B cell (primary cell): ENCODE measurements at regions not wholly inside any gene's neighbourhood (a gene's known extent, or its start where the extent isn't known, plus 50 kb on each side); places are given as distances from the start of the nearest gene placed in this dataset.

Experiments used
- ATAC-seq: fragments of 200-7000 bp; cut with Tn5 transposase; one replicate; pipeline ENCODE4 v1.10.0; 2021; ENCODE audit warnings: low read depth, mild to moderate bottlenecking, moderate number of reproducible peaks, moderate library complexity
- CTCF ChIA-PET: fragments of 350-600 bp; sonication (Branson Sonifier 250); formaldehyde crosslinking; loops from one replicate; lab custom pipeline; 2021; ENCODE audit warnings: antibody characterized with exemption, inconsistent platforms; lab: Charles Lee
- POLR2A ChIA-PET: fragments of 350-600 bp; sonication (Branson Sonifier 250); formaldehyde crosslinking; loops from one replicate; lab custom pipeline; 2021; ENCODE audit warnings: antibody characterized with exemption; lab: Charles Lee
- DNase-seq: peaks from one replicate; pipeline ENCODE4 v3.0.0; 2013
- H2AFZ ChIP-seq: 2 replicates; pipeline ENCODE4 v1.6.1; 2012; ENCODE audit warnings: mild to moderate bottlenecking, low read depth, low read length; ENCODE audit not compliant: insufficient read depth, poor library complexity, severe bottlenecking
- H3K27ac ChIP-seq, 2 donors: 1 replicate in 1 of 2; 2 replicates in 1 of 2; pipeline ENCODE4 v1.5.1; 2012 to 2013; ENCODE audit warnings: low read length in 2 of 2, mild to moderate bottlenecking in 2 of 2, moderate library complexity in 1 of 2
- H3K27me3 ChIP-seq, 4 experiments: fragments of 200-600 bp in 1 of 4; sonication (generic) in 1 of 4; replicated peaks in 1 of 4; 1 replicate in 2 of 4; 2 replicates in 2 of 4; pipeline versions ENCODE4 v1.6.1 to v1.7.0; 2013 to 2016; ENCODE audit warnings: low read length in 3 of 4, mild to moderate bottlenecking in 2 of 4, mixed read lengths in 1 of 4, moderate library complexity in 1 of 4; ENCODE audit not compliant: insufficient read depth in 4 of 4, control insufficient read depth in 3 of 4; ENCODE audit errors: control extremely low read depth in 1 of 4
- H3K36me3 ChIP-seq, 2 experiments: replicated peaks in 1 of 2; 1 replicate in 1 of 2; 2 replicates in 1 of 2; pipeline versions ENCODE4 v1.6.1 to v1.7.1; 2013; ENCODE audit warnings: low read length in 1 of 2; ENCODE audit not compliant: insufficient read depth in 2 of 2, control insufficient read depth in 1 of 2; ENCODE audit errors: control extremely low read depth in 1 of 2, extremely low read depth in 1 of 2
- H3K4me1 ChIP-seq, 2 donors: fragments of 200-600 bp in 1 of 2; sonication (generic) in 1 of 2; 1 replicate in 1 of 2; 2 replicates in 1 of 2; pipeline versions ENCODE4 v1.5.1 to v1.6.1; 2013 to 2017; ENCODE audit warnings: low read length in 2 of 2; ENCODE audit not compliant: control insufficient read depth in 2 of 2, insufficient read depth in 2 of 2
- H3K4me2 ChIP-seq: replicated peaks from 2 replicates; pipeline ENCODE3; 2012; ENCODE audit warnings: mild to moderate bottlenecking, low read depth, low read length; ENCODE audit not compliant: poor library complexity, severe bottlenecking
- H3K4me3 ChIP-seq, 5 experiments: fragments of 200-600 bp in 1 of 5; sonication (generic) in 1 of 5; 1 replicate in 3 of 5; 2 replicates in 2 of 5; pipeline versions ENCODE4 v1.5.1 to v1.7.0; 2011 to 2016; ENCODE audit warnings: low read length in 4 of 5, mild to moderate bottlenecking in 4 of 5, low read depth in 2 of 5, control low read depth in 1 of 5, moderate library complexity in 1 of 5; ENCODE audit not compliant: insufficient read depth in 1 of 5; ENCODE audit errors: control extremely low read depth in 1 of 5, extremely low read depth in 1 of 5
- H3K79me2 ChIP-seq: fragments of 200-600 bp; sonication (generic); one replicate; pipeline ENCODE4 v1.6.0; 2016; ENCODE audit warnings: low read length; ENCODE audit not compliant: control insufficient read depth, insufficient read depth
- H3K9ac ChIP-seq: fragments of 200-600 bp; sonication (generic); 2 replicates; pipeline ENCODE4 v1.6.1; 2017; ENCODE audit warnings: mild to moderate bottlenecking, low read length, moderate library complexity
- H3K9me3 ChIP-seq, 3 donors: one replicate each; pipeline versions ENCODE4 v1.6.1 to v1.7.1; 2013; ENCODE audit warnings: low read length in 2 of 3; ENCODE audit not compliant: control insufficient read depth in 2 of 3, insufficient read depth in 1 of 3; ENCODE audit errors: control extremely low read depth in 1 of 3
- H4K20me1 ChIP-seq: 2 replicates; pipeline ENCODE4 v1.6.0; 2012; ENCODE audit warnings: mild to moderate bottlenecking, low read length; ENCODE audit not compliant: insufficient read depth, control insufficient read depth, poor library complexity, severe bottlenecking
- H3K27ac Mint-ChIP-seq: one replicate; pipeline ENCODE4 v1.8.0; 2021; ENCODE audit warnings: mixed read lengths
- H3K27me3 Mint-ChIP-seq: one replicate; pipeline ENCODE4 v1.8.0; 2021; ENCODE audit warnings: mixed read lengths
- H3K4me1 Mint-ChIP-seq: one replicate; pipeline ENCODE4 v1.8.0; 2021; ENCODE audit warnings: mixed read lengths
- H3K4me3 Mint-ChIP-seq: one replicate; pipeline ENCODE4 v1.8.0; 2021; ENCODE audit warnings: mixed read lengths
- H3K9me3 Mint-ChIP-seq: one replicate; pipeline ENCODE4 v1.8.0; 2022; ENCODE audit warnings: mixed read lengths; ENCODE audit not compliant: insufficient read depth
- EZH2 ChIP-seq: IDR thresholded peaks from 2 replicates; pipeline ENCODE4 v1.6.1; 2012; ENCODE audit warnings: borderline replicate concordance, low read depth, mild to moderate bottlenecking, moderate library complexity, low read length; ENCODE audit not compliant: insufficient read depth, poor library complexity, severe bottlenecking
- WGBS: methylation state at CpG from one replicate; pipeline ENCODE4 v1.1.5; 2013; ENCODE audit warnings: missing lambda C conversion rate; ENCODE audit not compliant: insufficient coverage; 5-methylcytosine and 5-hydroxymethylcytosine counted together
- intact Hi-C: fragments of 100-400 bp; cut with micrococcal nuclease; formaldehyde crosslinking; loops from one replicate; pipeline ENCODE4 v1.10.0; 2022
- TF ChIP-seq, protein P1 (sequence below): fragments of 200-600 bp; IDR thresholded peaks from one replicate; pipeline ENCODE4 v1.8.0; 2022; ENCODE audit warnings: antibody characterized with exemption, mild to moderate bottlenecking

- Histone ChIP-seq H3K4me3 (no peak overlapping the region), H3K79me2 (no peaks in the 10 kb centered on the region), H3K9ac (no peak overlapping the region), H2AFZ (no peak overlapping the region), H3K27ac (no peak overlapping the region), H4K20me1 (no peaks in the 10 kb centered on the region), H3K27me3 (no peaks in the 10 kb centered on the region), H3K4me2 (no peak overlapping the region), H3K36me3 (no peaks in the 10 kb centered on the region), H3K4me1 (no peaks in the 10 kb centered on the region), H3K9me3 (no peaks in the 10 kb centered on the region)
- POLR2A ChIA-PET = no interaction called here
- no peak overlapping the region for H3K4me3 Mint-ChIP-seq
- no peaks in the 10 kb centered on the region for H3K9me3 Mint-ChIP-seq
- no peaks in the 10 kb centered on the region for H3K27me3 Mint-ChIP-seq
- no peak overlapping the region for H3K27ac Mint-ChIP-seq
- WGBS = no CpG with 5 or more reads among the region's 1 CpG
- CTCF ChIA-PET = no interaction called here
- ATAC-seq = no peak
- H3K4me1 Mint-ChIP-seq = peaks cover 2% of the 10 kb centered on the region
- no peak for DNase-seq
- no peak for TF ChIP-seq EZH2
- TF ChIP-seq, protein P1, sequence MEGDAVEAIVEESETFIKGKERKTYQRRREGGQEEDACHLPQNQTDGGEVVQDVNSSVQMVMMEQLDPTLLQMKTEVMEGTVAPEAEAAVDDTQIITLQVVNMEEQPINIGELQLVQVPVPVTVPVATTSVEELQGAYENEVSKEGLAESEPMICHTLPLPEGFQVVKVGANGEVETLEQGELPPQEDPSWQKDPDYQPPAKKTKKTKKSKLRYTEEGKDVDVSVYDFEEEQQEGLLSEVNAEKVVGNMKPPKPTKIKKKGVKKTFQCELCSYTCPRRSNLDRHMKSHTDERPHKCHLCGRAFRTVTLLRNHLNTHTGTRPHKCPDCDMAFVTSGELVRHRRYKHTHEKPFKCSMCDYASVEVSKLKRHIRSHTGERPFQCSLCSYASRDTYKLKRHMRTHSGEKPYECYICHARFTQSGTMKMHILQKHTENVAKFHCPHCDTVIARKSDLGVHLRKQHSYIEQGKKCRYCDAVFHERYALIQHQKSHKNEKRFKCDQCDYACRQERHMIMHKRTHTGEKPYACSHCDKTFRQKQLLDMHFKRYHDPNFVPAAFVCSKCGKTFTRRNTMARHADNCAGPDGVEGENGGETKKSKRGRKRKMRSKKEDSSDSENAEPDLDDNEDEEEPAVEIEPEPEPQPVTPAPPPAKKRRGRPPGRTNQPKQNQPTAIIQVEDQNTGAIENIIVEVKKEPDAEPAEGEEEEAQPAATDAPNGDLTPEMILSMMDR = no peak
- intact Hi-C loops = no loop called here
These were observed 109.9 kb downstream of the TANC2 start for GRCh38 chr17:63075969-63076368.

- no CpG with 5 or more reads among the region's 3 CpGs for WGBS
- Histone ChIP-seq H3K9ac (no peak overlapping the region), H3K27ac (no peak overlapping the region), H3K36me3 (no peaks in the 10 kb centered on the region), H3K9me3 (no peaks in the 10 kb centered on the region), H3K4me2 (no peak overlapping the region), H3K27me3 (no peaks in the 10 kb centered on the region), H3K4me3 (no peak overlapping the region), H3K4me1 (no peaks in the 10 kb centered on the region), H4K20me1 (no peaks in the 10 kb centered on the region), H3K79me2 (no peaks in the 10 kb centered on the region), H2AFZ (no peak overlapping the region)
- no peak for DNase-seq
- Mint-ChIP-seq H3K27me3 (no peaks in the 10 kb centered on the region), H3K9me3 (no peaks in the 10 kb centered on the region), H3K4me1 (peaks cover 2% of the 10 kb centered on the region), H3K27ac (no peak overlapping the region), H3K4me3 (no peak overlapping the region)
- intact Hi-C loops = no loop called here
- POLR2A ChIA-PET = no interaction called here
- no peak for ATAC-seq
- CTCF ChIA-PET = interaction anchor here (1.9 kb wide), 1 partner anchor 328 kb away, joined by 8 read pairs; no protein-coding TSS in a partner anchor
- TF ChIP-seq, protein P1 = no peak
- TF ChIP-seq EZH2 = no peak
These were observed 112.7 kb downstream of the TANC2 start for GRCh38 chr17:63078707-63079106.
